Transverse colon (tissue), 4 donors: ENCODE measurements at regions not wholly inside any gene's neighbourhood (a gene's known extent, or its start where the extent isn't known, plus 50 kb on each side); places are given as distances from the start of the nearest gene placed in this dataset.

Experiments used
- DNase-seq: peaks from one replicate; pipeline ENCODE4 v3.0.0-alpha.2; 2019
- H3K27ac ChIP-seq, 4 donors: fragments of 200-600 bp; sonication (generic); 2 replicates each; pipeline ENCODE4 v1.5.1; 2016 to 2018; ENCODE audit warnings: inconsistent platforms in 4 of 4
- H3K27me3 ChIP-seq: fragments of 200-600 bp; sonication (generic); 2 replicates; pipeline ENCODE4 v1.5.1; 2017; ENCODE audit warnings: inconsistent platforms
- H3K36me3 ChIP-seq, 4 donors: fragments of 200-600 bp; sonication (generic); 2 replicates each; pipeline ENCODE4 v1.5.1; 2017 to 2019; ENCODE audit warnings: inconsistent platforms in 4 of 4
- H3K4me1 ChIP-seq, 4 donors: fragments of 200-600 bp; sonication (generic); 2 replicates each; pipeline ENCODE4 v1.5.1; 2017 to 2020; ENCODE audit warnings: inconsistent platforms in 4 of 4
- H3K4me3 ChIP-seq, 4 donors: fragments of 200-600 bp; sonication (generic); 1 replicate in 1 of 4; 2 replicates in 3 of 4; pipeline versions ENCODE4 v1.5.1 to v1.6.1; 2017 to 2019; ENCODE audit warnings: inconsistent platforms in 4 of 4
- H3K9me3 ChIP-seq, 2 donors: fragments of 200-600 bp; sonication (generic); 2 replicates each; pipeline ENCODE4 v1.5.1; 2017 to 2019; ENCODE audit warnings: inconsistent platforms in 2 of 2
- CTCF ChIP-seq, 5 experiments: fragments of 200-600 bp in 3 of 5; fragments of 450-650 bp in 2 of 5; sonication (generic) in 3 of 5; IDR thresholded peaks; 1 replicate in 2 of 5; 2 replicates in 3 of 5; pipeline ENCODE4 v1.5.1; 2016 to 2017; ENCODE audit warnings: antibody characterized with exemption in 5 of 5, inconsistent platforms in 3 of 5, mild to moderate bottlenecking in 2 of 5, moderate library complexity in 1 of 5
- EP300 ChIP-seq: sonication (generic); formaldehyde crosslinking; IDR thresholded peaks from one replicate; pipeline ENCODE4 v1.6.1; 2017; ENCODE audit warnings: antibody characterized with exemption, low read depth
- POLR2A ChIP-seq: fragments of 450-650 bp; IDR thresholded peaks from one replicate; pipeline ENCODE4 v1.6.1; 2016; ENCODE audit warnings: antibody characterized with exemption, mild to moderate bottlenecking, moderate library complexity
- POLR2AphosphoS5 ChIP-seq, 3 donors: sonication (generic); formaldehyde crosslinking; IDR thresholded peaks; one replicate each; pipeline ENCODE4 v1.6.1; 2016; ENCODE audit warnings: antibody characterized with exemption in 3 of 3
- WGBS, 2 donors: methylation state at CpG; one replicate each; pipeline ENCODE4 v1.1.5; 2018; ENCODE audit warnings: low coverage in 1 of 2; 5-methylcytosine and 5-hydroxymethylcytosine counted together
- in situ Hi-C, 4 donors: fragments of 200-750 bp; cut with MboI; loops; one replicate each; pipeline versions ENCODE4 v1.15.0 to v1.15.1; 2017; ENCODE audit warnings: low sequenced_read_pairs in 3 of 4, low pct_ligation_motif_present in 1 of 4, low pct_unique_long_range_greater_than_20kb in 1 of 4
- intact Hi-C: fragments of 100-400 bp; cut with DNase I; formaldehyde crosslinking; loops from one replicate; pipeline ENCODE4 v1.15.1; 2023; ENCODE audit warnings: low total_unique reads

GRCh38 chr16:65644821-65645220 is 523.0 kb upstream of the CDH11 start:
- Histone ChIP-seq H3K36me3 (no peaks in the 10 kb centered on the region), H3K27ac (no peak overlapping the region), H3K9me3 (no peaks in the 10 kb centered on the region), H3K4me1 (no peaks in the 10 kb centered on the region), H3K27me3 (no peaks in the 10 kb centered on the region), H3K4me3 (no peak overlapping the region)
- intact Hi-C loops = no loop called here
- DNase-seq = no peak
- TF ChIP-seq POLR2A = no peak
- no peak for TF ChIP-seq POLR2AphosphoS5 (IDR thresholded peaks at IDR 0.05)
- TF ChIP-seq CTCF (IDR thresholded peaks at IDR 0.05) = no peak
- no peak for TF ChIP-seq EP300
- in situ Hi-C loops = no loop called here
- WGBS, 2 donors = 47 to 61% methylated on average over 2 of the region's 2 CpGs

GRCh38 chr16:65641762-65642289 is 520.0 kb upstream of the CDH11 start:
- WGBS, 2 donors = 78% methylated on average over 3 of the region's 3 CpGs
- no peak for DNase-seq
- intact Hi-C loops (no loop called here), in situ Hi-C loops (no loop called here)
- no peaks in the 10 kb centered on the region for H3K4me1 ChIP-seq
- no peaks in the 10 kb centered on the region for H3K9me3 ChIP-seq
- H3K27ac ChIP-seq = no peak overlapping the region
- TF ChIP-seq POLR2A (no peak), EP300 (no peak), POLR2AphosphoS5 (IDR thresholded peaks at IDR 0.05) (no peak), CTCF (IDR thresholded peaks at IDR 0.05) (no peak)
- no peaks in the 10 kb centered on the region for H3K27me3 ChIP-seq
- no peak overlapping the region for H3K4me3 ChIP-seq
- no peaks in the 10 kb centered on the region for H3K36me3 ChIP-seq

- no peak overlapping the region for H3K4me3 ChIP-seq
- no peak overlapping the region for H3K27ac ChIP-seq
- H3K36me3 ChIP-seq = no peaks in the 10 kb centered on the region
- no peaks in the 10 kb centered on the region for H3K9me3 ChIP-seq
- in situ Hi-C loops (no loop called here), intact Hi-C loops (no loop called here)
- TF ChIP-seq POLR2AphosphoS5 (IDR thresholded peaks at IDR 0.05) = no peak
- WGBS, 2 donors = 63 to 81% methylated on average over 3 of the region's 3 CpGs
- no peak for DNase-seq
- no peaks in the 10 kb centered on the region for H3K4me1 ChIP-seq
- no peaks in the 10 kb centered on the region for H3K27me3 ChIP-seq
Observed at GRCh38 chr16:65641049-65641761, 519.3 kb upstream of the CDH11 start.

GRCh38 chr16:65634833-65635232 is 513.0 kb upstream of the CDH11 start:
- Histone ChIP-seq H3K4me1 (no peaks in the 10 kb centered on the region), H3K27me3 (no peaks in the 10 kb centered on the region), H3K9me3 (no peaks in the 10 kb centered on the region), H3K27ac (no peak overlapping the region), H3K4me3 (no peak overlapping the region), H3K36me3 (no peaks in the 10 kb centered on the region)
- intact Hi-C loops = no loop called here
- WGBS, 2 donors = 92 to 97% methylated on average over 1 of the region's 1 CpG
- in situ Hi-C loops = no loop called here
- no peak for DNase-seq
- no peak for TF ChIP-seq CTCF (IDR thresholded peaks at IDR 0.05)
- no peak for TF ChIP-seq POLR2A
- no peak for TF ChIP-seq EP300
- no peak for TF ChIP-seq POLR2AphosphoS5 (IDR thresholded peaks at IDR 0.05)

GRCh38 chr16:65634291-65634690 is 512.4 kb upstream of the CDH11 start:
- intact Hi-C loops = no loop called here
- H3K27ac ChIP-seq = no peak overlapping the region
- H3K9me3 ChIP-seq = no peaks in the 10 kb centered on the region
- DNase-seq = no peak
- TF ChIP-seq POLR2AphosphoS5 (IDR thresholded peaks at IDR 0.05) (no peak), POLR2A (no peak), EP300 (no peak), CTCF (IDR thresholded peaks at IDR 0.05) (no peak)
- no peaks in the 10 kb centered on the region for H3K36me3 ChIP-seq
- no peak overlapping the region for H3K4me3 ChIP-seq
- 59 to 75% methylated on average over 1 to 5 of the region's 5 CpGs for WGBS, 2 donors
- no peaks in the 10 kb centered on the region for H3K4me1 ChIP-seq
- no peaks in the 10 kb centered on the region for H3K27me3 ChIP-seq
- in situ Hi-C loops = no loop called here
